HG03064 (cell line): ENCODE measurements at regions not wholly inside any gene's neighbourhood (a gene's known extent, or its start where the extent isn't known, plus 50 kb on each side); places are given as distances from the start of the nearest gene placed in this dataset.

Experiments used
- ATAC-seq: cut with Tn5 transposase; IDR thresholded peaks from one replicate; pipeline ENCODE4 v1.9.1; 2021; ENCODE audit warnings: low read depth; ENCODE audit not compliant: unreplicated experiment

DNA sequence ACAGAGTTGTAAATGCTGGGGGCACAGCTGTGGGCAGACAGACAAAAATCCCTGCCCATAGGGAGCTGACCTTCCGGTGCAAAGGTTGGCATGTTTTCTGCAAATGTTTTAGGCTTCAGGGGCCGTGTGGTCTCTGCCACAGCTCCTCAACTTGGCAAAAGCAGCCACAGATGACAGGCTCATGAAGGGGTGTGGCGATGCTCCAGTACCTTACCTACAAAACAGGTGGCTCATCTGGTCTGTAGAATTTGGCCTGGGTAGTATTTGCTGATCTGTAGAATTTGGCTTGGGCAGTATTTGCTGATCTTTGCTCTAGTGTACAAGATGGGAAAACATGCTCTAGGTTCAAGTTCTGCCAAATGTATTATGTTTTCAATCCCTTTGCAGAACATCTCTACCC lies 283.9 kb downstream of the GADD45G start:
- ATAC-seq = no peak

DNA sequence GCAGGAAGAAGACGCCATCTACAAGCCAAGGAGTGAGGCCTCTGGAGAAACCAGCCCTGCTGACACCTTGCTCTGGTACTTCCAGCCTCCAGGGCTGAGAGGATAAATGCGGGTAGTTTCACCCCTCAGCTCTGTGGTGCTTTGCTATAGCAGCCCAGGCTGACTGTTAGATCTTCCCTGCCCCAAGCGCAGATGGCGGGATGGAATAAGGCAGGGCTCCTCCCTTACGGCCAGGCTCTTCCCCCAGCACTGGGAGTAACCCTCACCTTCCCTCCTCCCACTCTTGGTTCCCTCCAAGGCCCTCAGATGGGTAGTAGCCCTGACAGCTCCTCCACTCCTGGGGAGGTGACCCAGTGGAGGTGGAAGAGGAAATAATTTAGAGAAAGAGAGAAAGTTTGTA lies 285.1 kb downstream of the GADD45G start:
- ATAC-seq = no peak

- ATAC-seq = no peak
Observed at GRCh38 chr9:89890326-89890980, 285.6 kb downstream of the GADD45G start.

GRCh38 chr9:89891221-89891590 lies 286.4 kb downstream of the GADD45G start:
- ATAC-seq = no peak

DNA sequence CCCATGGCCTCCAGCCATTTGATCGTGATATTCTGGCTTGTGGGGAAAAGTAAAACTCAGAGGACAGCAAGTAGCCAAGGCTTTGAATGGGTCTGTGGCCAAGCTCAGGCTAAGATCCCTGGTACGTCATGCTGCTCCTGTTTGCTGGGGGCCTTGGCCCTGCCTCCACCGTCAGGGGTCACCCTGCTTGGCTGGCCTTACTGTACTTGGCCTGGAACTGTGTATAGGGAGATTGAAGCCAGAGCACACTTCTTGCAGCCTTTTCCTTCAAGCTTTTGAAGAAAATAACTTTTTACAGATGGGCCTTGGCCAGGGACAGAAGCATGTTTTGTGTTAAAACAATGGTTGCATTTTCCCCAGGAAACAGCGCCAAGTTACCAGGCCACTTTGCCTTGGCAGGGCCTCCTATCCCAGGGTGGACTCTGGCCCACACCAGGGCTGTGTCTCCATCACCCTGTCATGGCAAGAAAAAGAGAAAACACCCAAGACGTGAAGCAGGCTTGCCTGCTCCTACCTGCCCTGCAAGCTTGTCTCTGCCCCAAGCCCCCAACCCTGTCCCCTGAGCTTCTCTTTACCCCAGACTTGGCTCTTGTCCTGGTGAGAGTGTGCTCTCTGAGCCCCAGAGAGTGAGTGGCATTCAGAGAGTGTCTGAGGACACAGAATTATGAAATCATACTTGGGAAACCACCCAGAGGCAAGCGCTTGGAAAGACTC lies 286.9 kb downstream of the GADD45G start:
- ATAC-seq = no peak

DNA sequence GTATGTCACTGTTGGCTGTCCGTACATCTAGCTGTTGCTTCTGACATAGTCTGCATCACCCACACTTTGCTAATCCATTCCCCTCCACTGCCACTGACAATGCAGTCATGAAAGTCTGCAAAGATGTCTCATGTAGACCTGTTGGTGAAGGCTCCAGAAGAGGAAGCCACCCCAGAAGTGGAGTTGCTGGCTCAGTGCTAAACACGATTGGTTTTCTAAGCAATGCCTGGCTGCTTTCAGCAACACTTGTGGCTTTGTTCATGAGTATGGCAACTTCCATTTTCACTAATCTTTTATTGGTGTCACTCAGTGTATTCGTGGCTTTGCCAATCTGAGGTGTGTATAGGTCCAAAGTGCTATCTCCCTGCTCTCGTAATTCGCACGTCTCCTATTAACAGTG lies 288.1 kb downstream of the GADD45G start:
- ATAC-seq = no peak

DNA sequence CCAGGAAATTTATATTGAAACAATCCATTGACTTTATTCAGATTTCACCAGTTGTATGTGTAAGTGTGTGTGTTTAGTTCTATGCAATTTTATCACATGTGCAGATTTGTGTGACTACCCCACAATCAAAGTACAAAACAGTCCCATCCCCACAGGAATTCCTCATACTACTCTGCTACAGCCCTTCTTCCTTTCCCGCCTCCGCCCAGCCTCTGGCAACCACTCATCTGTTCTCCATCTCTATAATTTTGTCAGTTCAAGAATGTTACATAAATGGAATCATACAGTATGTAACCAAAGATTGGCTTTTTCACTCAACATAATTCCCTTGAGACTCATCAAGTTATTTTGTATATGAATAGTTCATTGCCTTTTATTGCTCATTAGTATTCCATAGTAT lies 289.1 kb downstream of the GADD45G start:
- no peak for ATAC-seq

DNA sequence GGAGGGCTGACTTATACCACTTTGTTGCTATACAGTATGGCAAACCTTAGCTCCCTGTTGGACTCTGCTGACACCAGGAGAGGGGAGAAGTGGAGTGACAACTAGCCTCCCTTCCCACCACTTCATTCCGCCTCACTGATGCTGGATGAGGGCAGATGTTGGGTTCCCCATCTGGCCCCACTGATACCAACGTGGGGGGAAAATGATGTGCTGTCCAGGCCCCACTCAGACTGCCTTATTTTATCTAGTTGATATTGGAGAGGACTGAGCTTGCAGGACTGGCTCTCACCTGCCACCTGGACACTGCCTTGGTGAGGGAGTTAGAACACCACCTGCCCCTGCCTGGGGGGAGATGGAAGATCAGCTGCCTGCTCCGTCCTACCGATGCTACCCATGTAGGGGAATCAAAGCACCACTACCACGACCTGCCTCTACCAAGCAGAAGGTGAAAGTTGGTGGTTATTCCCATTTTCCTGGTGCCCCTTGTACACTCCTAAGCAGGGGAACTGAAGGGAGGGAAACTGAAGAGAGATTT lies 292.1 kb downstream of the GADD45G start:
- no peak for ATAC-seq

- ATAC-seq = no peak
Observed at GRCh38 chr9:89899573-89899972, 294.8 kb downstream of the GADD45G start.

DNA sequence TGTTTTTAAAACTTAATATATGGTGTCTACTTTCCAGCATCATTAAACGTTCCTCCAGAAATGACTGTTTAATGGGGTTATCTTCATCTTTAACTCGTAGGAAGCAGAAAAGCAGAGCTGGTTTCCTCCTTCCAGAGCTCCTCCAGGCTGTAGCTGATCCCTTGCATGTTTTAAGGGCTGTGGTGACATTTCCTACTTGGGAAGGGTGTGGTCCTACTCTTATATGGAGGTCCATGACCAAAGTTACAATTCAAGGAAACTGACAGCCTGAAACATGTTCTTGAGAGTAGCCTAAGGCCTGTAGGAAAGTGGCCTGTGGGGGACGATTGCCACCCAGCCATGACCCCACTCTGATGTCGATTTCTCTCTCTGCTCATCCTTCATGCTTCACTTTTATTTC lies 297.1 kb downstream of the GADD45G start:
- no peak for ATAC-seq

GRCh38 chr9:89902450-89903140 lies 297.8 kb downstream of the GADD45G start:
- no peak for ATAC-seq

DNA sequence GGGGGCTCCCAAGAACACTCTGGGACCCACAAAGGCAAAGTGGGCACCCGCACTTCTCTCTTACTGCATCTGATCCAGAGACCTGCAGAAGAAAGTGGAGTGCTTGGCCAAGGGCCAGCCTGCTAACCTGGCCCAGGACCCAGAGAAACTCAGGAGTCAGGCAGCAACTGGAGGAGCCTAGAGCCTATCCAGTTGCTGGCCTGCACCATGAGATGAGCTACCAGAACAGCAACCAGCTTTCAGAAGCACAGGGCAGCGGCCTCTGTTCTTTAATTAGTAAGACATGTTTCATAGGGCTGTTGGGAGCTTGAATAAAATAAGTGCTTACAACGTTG lies 298.3 kb downstream of the GADD45G start:
- no peak for ATAC-seq

DNA sequence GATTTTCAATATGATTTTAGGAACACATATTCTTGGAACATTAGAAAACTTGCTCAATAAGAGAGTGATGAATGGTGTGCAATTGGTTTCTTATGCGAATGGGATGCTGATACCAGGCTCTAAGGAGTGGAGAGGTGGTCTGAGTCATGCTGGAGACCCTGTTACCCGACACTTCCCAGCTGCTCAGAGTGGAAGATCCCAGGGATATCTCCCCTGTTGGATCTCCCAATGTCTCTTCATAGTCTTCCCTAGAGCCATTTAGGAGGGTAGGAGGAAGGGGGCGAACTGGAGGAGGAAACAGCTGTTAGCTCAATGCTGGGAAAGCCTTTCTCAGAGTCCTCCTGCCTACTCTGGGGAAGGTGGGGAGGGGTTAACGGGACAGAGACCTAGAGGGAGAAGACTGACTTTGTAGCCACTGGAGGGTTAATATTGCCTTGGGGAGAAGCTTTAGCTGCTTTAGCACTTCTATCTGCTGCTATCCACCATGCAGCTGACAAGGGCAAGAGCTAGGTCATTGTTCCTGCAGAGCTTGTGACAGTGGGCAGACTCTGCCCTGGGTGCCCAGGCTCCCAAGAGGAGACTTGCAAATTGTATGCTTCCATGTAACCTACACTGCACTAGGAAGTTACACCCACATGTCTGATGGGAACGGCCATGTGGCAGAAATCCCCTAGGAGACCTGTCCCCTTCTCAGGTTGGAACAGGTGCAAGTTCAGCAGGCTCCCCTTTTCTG lies 301.0 kb downstream of the GADD45G start:
- no peak for ATAC-seq

GRCh38 chr9:89911721-89912604 lies 307.2 kb downstream of the GADD45G start:
- ATAC-seq = no peak

- ATAC-seq = no peak
Observed at GRCh38 chr9:89912605-89912953, 307.8 kb downstream of the GADD45G start.

- no peak for ATAC-seq
Observed at GRCh38 chr9:89915187-89915586, 310.4 kb downstream of the GADD45G start.

DNA sequence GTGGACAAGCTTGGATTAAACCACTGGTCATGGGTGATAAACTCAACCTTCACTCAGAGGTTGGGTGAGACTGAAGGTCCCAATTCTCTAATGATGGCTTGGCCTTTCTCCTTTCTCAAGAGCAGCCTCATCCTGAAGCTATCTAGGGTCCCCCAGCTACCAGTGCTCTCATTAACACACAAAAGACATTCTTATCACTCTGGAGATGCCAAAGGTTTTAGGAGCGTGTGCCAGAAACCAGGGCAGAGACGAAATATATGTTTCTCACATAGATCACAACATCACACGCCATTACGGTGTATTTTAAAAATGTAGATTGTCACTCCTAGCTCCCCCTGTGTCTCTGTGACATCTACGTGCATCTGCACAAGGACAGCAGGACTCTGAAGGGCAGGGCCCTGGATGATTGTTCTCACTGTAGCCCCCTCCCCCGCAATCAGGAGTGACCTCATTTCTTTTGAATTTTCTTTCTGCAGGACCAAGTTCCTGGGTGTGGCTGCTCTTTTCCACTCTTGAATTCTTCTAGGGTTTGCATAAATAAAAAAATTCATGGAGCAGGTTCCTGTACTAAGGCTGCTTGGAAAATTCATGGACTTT lies 311.3 kb downstream of the GADD45G start:
- no peak for ATAC-seq

DNA sequence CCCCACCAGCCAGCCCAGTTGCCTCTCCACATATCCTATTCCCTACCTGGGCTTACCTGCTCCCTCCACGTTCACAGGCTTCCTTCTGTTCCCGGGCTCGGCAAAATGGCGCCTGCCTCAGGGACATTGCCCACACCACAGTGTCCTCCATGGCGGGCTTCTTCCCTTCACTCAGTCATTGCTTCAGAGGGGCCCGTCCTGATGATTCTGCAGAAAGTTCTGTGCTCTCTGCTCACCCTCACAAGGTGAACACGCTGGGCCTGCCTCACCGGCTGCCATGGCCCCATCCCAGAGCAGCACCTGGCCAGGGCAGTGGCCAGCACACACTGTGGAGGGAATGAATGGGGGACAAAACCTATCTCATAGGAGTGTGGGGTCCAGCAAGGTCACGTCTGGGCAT lies 313.0 kb downstream of the GADD45G start:
- ATAC-seq = no peak

DNA sequence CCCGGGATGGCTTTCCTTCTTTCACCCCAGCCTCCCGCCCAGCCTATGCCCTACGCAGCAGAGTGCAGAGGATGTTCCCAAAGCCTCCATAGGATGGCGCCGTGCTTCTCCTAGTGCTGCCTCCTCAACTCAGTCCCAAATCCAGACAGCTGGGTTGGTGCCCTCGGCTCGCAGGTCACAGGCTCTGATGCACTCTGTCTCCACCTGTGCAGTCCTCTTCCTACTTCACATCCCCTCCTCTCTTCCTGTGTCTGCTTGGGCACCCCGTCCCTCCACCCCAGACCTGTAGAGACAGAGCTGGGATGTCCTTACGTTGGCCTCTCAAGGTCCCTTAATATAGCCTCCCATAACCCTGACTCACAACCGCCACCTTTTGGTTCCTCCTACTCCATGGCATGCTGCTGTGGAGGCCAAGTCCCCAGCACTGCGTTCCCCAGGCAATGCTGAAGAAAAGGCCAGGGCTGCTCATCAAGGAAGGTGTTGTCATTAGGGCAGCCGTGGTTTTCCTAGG lies 314.4 kb downstream of the GADD45G start:
- no peak for ATAC-seq

DNA sequence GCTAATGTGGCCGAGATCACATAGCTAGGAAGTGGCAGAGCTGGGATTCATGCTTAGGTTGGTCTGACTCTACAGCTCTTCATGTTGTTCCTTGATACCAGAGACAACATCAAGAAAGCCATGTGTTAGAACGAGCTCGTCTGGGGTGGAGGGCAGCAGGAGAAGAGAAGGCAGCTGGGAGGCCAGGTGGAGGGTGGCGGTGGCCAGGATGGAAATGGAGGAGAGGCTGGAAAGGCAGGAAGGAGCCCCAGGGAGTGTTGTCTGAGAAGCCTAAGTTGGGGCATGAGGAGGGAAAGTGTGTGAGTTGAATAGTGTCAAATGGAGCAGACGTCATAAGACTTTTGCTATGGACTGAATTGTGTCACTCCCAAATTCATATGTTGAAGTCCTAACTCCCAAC lies 315.3 kb downstream of the GADD45G start:
- ATAC-seq = no peak
